GM19239 (cell line): ENCODE measurements at regions not wholly inside any gene's neighbourhood (a gene's known extent, or its start where the extent isn't known, plus 50 kb on each side); places are given as distances from the start of the nearest gene placed in this dataset.

Experiments
- DNase-seq: peaks from one replicate; pipeline ENCODE4 v3.0.0; 2011; ENCODE audit warnings: low spot score; ENCODE audit not compliant: insufficient read length
- FAIRE-seq: peaks from 2 replicates; lab custom pipeline; 2011; peaks lifted over from hg19 to GRCh38; lab: Jason Lieb, UNC

DNA sequence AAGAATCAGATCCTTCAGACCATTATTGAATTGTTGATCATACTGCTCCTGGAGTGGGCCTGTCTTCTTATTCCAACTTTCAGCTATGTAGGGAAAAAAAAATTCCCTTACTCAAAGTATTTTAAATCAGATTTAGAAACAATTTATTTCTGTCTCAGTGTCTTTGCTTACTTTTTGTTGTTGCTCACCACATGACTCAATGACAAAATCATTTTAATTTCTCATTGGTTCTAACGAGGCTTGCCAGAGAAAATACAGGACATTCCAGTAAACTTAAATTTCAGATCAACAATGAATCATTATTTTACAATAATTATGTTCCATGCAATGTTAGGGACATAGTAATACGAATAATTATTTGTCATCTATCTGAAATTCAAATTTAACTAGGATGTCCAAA, 748.5 kb upstream of the CBLB start:
- FAIRE-seq (no peak), DNase-seq (no peak)

DNA sequence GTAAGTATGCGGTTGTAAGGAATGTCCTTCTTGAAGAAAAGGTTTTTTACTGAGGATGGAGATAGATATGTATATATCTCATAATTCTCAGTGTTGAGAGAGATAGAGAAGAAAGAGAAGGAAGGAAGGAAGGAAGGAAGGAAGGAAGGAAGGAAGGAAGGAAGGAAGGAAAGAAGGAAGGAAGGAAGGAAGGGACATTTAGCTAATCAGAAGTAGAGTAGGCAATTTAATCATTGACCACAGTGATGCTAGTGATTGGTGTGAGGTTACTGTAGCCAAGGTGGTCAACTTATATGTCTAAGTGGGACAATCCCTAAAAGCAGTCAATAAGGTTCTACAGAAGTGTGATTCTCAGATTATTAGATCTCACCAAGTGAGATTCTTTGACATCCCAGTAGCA, 751.8 kb upstream of the CBLB start:
- DNase-seq (no peak), FAIRE-seq (no peak)

DNA sequence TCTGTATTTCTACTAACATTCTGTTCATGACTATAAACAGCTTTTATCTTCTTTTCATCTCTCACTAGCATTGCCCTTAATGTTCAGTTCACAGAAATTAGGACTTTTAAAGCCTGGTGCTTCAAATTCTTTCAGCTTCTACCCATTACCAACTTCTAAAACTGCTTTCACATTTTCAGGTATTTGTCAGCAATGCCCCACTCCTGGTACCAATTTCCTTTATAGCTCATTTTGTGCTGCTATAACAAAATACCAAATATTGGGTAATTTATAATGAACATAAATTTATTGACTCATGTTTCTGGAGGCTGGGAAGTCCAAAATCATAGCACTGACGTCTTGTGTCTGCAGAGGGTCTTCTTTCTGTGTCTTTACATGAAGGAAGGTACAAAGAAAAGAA, 753.1 kb upstream of the CCDC54 start:
- FAIRE-seq (no peak), DNase-seq (no peak)

DNA sequence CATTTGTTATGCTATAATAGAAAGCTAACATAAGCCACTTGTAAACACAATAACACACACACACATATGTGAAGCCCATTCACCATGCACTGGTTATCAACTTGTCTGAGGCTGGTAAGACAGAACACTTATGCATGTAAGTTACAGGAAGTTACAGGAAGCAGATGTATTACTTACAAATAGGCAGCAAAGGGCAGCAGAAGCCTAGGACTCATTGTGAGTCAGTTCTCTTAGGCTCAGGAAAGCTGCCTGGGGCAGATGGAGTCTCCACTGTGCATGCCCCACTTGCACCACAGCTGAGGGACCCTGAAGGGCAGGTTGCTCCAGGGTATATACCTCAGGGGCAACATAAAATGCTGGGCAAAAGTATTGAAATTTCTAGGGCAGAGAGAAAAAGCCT, 748.8 kb upstream of the CCDC54 start:
- no peak for DNase-seq
- FAIRE-seq = no peak

DNA sequence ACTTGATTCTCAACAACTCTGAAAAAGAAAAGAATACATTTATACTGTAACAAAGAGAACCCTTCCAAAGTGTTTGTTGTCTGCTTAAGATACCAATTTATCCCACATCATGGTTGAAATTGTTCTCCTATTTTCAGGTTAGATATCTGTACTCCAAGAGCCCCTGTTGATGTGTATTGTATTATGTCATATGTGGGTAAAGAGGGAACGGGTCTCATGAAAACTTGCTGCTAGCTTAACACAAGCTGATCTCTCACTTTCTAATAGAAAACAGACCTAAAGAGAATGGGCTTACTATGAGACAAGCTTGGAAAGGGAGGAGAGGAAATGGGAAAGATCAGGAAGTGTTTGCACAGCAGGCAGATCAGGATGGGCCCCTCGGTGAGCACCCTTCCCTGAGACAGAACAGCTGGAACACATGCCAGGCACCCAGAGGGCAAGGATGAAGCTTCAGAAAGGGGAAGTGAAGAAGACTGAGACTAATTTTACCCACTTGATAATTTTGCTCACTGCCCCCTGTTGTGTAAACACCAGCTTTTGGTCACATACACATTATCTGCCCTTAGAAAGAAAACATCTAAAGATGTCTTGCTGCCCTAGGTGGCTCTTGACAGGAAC, 747.9 kb upstream of the CCDC54 start:
- FAIRE-seq = peak; percentile 11
- DNase-seq = no peak

DNA sequence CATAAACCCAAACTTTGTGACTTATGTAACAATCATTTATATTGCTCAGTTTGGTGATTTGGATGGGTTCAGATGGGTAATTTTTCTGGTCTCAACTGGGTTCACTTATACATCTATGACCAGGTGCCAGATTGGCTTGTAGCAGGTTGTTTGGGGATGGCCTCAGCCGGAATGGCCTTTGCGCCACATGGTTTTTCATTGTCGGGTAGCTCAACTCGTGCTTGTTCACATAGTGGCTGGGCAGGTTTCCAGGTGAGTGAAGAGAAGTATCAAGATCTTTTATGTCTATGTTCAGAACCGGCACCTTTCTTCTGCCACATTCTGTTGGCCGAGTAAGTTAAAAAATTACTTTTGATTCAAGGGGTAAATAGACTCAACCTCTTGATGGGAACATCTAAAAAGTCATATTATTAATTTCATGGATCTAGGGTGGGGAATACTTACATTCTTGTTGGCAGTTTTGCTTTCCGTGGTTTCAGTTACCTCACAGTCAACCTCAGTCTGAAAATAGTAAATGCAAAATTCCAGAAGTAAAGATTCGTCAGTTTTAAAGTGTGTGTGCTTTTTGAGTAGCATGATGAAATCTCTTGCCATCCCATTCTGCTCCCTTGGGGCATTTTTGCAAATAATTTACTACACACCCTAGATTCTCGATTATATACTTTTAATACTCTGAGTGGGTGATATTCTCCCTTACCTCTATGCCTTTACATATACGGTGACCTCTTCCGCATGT, 745.7 kb upstream of the CCDC54 start:
- FAIRE-seq = no peak
- no peak for DNase-seq

DNA sequence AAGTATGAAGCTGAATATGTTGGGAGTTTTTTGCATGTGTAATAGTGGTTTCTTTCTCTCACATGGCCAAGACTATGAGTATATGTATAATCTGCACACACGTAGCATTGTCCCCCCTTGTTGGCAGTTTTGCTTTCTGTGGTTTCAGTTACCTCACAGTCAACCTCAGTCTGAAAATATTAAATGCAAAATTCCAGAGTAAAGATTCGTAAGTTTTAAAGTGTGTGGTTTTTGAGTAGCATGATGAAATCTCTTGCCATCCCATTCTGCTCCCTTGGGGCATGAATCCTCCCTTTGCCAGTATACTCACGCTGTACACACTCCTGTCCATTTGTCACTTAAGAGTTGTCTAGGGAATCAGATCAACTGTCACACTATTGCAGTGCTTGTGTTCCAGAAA, 742.0 kb upstream of the CCDC54 start:
- no peak for FAIRE-seq
- no peak for DNase-seq

DNA sequence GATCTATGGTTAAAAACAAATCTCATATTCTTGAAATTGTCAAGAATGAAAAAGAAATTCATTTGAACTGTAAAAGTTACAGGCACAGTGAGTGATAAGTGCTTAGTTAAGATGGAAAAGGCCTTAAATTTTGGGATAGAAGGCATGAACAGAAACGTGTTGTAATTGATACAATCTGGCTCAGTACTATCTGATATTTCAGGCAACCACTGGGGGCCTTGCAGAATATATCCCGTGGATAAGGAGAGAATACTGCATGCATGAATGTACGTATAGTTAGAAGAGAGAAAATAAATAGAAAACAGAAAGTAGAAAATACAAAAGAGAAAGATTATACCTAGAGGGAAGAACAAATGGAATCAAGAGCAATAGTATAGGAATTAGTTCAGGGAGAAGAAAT, 741.4 kb upstream of the CCDC54 start:
- DNase-seq (no peak), FAIRE-seq (no peak)

DNA sequence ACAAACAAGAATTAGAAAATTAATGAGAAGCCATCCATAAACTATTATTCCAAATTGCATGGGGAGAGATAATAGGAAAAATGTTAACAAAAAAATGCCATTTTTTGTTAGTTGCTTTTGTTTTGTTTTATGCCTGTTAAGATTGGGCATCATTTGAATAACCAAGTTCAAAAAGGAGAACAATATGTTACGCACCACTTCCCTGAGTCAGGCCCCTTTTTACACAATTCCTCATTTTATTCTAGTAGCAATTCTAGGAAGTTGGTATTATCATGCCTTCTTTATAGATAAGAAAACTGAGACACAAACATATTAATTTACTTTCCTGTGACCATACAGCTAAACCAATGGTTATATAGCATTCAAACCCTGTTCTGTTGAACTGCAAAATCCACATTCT, 736.9 kb upstream of the CCDC54 start:
- FAIRE-seq (no peak), DNase-seq (no peak)

DNA sequence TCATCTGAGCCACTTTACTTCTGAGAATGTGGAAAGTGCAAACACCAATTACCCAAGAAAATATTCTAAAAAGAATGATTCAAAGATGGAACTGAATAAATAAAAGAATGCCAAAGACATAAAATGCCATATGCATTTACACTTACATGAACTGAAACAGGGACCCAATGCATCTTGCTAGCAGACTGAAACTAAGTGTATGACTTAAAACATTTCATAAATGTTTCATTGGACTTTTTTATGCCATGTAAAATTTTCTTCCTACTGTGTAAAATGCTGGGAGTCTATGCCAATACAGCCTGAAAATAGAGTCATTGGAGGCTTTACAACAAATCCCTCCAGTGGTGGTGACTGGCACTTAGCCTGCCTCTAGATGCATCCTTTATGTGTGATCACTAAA, 735.1 kb upstream of the CCDC54 start:
- DNase-seq (no peak), FAIRE-seq (no peak)

DNA sequence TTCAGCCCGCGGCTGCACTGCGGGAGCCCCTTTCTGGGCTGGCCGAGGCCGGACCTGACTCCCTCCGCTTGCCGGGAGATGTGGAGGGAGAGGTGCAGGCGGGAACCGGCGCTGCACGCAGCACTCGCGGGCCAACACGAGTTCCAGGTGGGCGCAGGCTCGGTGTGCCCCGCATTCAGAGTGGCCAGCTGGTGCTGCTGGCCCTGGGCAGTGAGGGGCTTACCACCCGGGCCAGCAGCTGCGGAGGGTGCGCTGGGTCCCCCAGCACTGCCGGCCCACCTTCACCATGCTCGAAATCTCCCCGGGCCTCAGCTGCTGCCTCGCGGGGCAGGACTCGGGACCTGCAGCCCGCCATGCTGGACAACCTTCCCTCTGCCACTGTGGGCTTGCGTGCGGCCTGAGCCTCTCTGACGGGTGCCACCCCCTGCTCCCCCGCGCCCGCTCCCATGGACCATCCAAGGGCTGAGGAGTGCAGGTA, 733.5 kb upstream of the CCDC54 start:
- DNase-seq (no peak), FAIRE-seq (no peak)

DNA sequence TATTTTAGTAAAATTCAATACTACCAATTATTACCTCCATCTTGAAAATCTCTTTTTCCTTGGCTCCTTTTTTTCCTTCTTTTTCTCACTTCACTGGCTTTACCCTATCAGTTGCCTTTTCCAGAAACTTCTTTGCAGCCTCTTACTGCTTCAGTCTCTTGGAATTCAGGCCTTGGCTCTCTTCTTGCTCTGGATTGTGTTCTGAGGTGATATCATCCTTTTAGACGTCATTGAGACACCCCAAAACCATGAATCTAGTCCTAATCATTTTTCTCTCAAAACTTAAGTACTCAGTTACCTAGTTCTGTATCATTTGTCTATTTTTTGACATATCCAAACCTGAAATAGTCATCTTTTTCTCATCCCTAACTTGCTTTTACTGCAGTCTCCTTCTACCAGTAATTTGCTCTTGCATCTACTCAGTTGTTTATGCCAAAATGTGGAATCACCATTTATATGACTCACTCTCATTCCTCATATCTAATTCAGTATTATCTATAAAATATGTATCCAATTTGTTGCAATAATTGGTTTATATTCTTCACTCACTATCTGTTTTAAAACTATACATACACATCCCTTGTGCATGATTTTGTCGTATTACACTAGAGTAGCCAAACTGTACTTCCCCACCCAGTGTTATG, 703.2 kb upstream of the CCDC54 start:
- no peak for FAIRE-seq

DNA sequence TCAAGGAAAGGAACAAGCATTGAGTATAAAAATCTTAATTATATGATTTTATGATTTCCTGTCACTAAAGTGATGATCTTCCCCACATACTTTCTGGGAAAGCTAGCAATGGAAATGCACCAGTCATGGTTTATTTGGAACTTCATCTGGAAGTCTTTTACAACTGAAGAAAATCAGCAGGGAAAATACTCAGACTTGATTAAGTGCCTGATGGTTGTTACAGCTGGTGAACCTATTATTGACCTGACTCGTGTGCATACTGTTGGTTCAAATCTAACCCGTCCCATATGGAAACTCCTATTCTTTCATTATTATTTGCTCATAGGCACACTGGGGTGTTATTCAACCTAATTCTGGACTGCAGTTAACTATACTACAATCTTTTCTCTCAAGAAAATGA, 701.8 kb upstream of the CCDC54 start:
- FAIRE-seq (no peak), DNase-seq (no peak)

More for the DNA sequence above, 703.2 kb upstream of the CCDC54 start:
- no peak for DNase-seq

DNA sequence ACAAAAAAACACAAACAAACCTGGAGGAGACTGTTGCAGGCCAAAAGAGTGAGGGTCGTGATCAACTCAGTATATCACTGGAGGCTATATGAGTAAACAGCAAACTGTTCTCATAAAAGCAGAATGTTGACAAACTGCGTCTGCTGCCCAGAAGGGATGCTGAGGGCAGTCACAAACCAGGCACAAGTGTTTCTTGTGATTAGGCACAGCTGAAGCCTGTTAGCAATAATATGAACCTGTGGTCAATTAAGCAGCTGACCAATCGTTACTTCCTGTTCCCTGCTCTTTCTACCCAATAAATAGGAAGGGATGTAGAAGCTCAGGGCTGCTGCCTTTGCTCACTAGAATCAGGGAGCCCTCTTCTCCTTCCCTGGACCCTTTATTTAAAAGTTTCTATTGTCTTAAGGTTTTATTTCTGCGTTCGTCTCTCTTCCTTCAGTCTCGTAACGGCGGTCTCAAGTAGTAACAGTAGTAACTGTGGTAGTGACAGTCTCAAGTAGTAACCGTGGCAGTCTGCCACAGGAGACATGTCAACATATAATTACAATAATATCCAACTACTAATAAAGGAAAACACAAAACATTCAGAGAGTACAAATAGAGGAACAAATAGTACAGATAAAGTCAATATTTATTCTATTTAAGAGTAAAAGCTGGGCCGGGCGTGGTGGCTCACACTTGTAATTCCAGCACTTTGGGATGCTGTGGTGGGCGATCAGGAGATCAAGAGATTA, 698.4 kb upstream of the CCDC54 start:
- DNase-seq = no peak
- FAIRE-seq = no peak

DNA sequence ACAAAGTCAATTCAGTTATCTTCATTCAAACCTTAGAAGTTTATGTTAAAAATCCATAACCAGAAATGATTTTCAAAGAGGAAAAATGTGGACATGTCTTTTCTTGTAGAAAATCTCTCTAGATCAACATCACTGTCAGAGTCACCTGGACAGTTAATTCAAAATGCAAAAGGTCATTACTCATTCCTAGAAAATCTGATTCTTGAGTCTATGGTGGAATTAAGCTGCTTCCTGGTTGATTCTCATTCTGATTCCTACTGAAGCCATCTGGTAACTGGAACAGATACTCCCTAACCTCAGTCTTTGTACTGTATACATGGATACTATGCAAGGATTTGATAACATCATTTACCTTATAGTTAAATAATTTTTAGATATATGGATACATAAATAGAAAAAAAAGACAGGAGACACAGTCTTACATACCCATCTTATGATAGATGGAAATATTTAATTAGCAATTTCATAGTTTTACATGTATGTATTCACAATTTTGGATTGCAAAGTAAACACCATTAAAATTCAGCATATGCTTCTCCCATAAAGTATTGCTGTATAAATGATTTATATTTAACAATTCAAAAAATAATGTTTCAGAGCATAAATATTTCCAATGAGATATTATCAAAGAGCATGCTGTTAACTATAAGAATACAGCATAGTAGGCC, 693.2 kb upstream of the CCDC54 start:
- DNase-seq = no peak
- FAIRE-seq = no peak

DNA sequence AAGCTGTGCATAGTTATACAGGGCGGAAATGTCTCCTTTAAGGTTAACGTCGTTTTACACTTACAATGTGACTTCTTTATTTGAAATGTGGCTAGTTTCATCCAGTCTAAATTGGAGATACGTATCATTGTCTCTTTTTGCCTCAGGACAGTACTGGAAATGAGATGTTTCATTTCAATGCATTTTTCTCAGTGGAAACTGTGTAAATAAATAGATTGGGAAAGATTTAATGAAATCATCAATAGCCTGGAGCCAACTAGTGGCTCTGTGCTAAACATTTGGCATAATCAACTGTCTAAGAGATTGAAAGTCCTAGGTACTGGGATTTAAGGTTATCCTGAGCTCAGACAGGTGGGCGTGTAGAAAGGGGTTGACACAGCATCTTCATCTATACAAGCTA, 691.5 kb upstream of the CCDC54 start:
- no peak for FAIRE-seq
- no peak for DNase-seq

DNA sequence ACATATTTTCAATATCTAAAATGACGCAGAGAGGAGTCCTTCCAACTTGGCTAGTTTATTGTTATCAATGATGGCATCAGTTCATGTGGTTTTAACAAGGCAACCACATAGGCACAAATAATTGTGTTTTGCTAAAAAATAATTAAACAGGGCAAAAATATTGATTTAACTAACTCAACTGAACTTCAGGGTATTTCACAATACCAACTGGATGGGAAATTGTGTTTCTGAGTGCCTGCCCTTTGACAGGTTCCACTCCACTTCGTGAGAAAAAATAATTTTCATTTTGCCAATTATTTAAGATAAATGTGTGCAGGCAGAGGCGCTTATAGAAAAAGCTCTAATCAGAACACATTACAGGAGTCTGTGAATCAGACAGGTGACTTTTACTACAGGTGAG, 689.3 kb upstream of the CCDC54 start:
- no peak for DNase-seq
- no peak for FAIRE-seq

DNA sequence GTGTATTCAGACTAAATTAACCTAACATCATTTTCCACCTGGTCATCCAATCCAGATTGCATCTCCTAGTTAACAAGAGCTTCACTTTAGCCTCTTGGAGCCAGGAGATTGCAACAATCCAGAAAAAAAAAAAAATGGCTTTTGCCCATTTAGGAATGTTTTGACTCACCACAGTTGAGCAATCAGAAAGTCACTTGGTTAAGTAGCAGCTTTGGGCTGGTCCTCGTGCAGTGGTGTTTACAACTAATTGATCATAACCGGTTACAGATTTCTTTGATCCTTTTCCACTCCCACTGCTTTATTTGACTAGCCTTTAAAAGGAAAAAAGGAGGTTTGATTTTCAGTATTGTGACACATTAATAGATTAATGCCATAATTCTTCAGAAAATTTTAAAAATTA, 688.8 kb upstream of the CCDC54 start:
- DNase-seq (no peak), FAIRE-seq (no peak)

DNA sequence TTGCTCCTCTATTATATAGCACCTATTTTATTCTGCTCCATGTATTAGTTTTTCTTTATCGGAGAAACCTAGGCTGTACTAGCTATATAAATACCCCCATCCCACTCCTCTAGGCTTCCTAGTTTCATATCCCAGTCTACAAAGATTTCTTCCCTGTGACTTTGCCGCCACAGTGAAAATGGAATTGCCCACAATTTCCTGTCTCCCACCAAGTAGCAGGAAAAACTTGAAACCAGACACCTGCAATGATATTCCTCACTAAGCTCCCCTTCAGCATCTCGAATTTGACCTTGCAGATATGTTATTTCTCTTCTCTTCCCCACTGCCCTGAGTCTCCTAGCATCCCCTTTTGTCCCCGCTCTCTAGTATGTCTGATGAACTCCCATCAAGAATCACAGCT, 685.8 kb upstream of the CCDC54 start:
- no peak for FAIRE-seq
- no peak for DNase-seq

DNA sequence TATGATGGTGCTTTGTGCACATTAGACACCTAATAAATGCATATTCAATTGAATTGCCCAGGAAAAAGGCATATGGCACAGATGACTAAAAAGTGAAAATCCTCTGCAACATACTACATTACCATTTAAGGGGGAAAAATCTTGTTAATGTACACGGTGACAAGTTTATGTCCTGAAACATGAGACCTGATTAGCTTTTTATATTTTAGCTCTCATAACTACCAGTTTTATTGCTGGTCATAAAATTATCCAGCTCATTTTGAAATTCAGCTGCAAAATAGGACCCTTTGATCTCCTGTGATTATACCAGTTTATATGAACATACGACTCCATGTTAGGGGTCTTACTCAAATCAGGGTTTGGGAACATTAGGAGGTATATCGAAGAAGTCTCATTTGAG, 684.6 kb upstream of the CCDC54 start:
- DNase-seq (no peak), FAIRE-seq (no peak)
